Ecto neural progenitor cell (in vitro differentiated cells): ENCODE measurements at regions not wholly inside any gene's neighbourhood (a gene's known extent, or its start where the extent isn't known, plus 50 kb on each side); places are given as distances from the start of the nearest gene placed in this dataset.

Experiments used
- DNase-seq: peaks from one replicate; pipeline ENCODE4 v3.0.0-alpha.2; 2018; ENCODE audit warnings: low spot score

DNA sequence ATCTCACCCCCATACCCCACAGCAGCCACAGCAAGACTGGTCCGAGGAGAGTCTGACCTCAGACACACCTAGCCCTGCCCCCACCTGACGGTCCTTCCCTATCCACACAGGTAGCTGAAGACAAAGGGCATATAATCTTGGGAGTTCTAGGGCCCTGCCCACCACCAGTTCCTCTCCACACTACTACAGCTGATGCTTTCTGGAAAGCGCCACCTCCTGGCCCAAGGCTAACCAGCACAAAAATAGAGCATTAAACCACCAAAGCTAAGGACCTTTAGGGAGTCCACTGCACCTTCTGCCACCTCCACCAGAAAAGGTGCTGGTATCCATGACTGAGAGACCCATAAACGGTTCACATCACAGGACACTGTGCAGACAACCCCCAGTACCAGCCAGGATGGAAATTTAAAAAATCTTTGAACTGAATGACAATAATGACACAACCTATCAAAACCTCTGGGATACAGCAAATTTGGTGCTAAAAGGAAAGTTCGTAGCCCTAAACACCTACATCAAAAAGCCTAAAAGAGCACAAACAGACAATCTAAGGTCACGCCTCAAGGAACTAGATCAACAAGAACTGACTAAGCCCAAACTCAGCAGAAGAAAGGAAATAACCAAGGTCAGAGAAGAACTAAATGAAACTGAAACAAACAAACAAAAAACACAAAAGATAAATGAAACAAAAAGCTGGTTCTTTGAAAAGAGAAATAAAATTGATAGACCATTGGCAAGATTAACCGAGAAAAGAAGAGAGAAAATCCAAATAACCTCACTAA, 122.1 kb upstream of the TPRG1 start:
- DNase-seq: no peak

DNA sequence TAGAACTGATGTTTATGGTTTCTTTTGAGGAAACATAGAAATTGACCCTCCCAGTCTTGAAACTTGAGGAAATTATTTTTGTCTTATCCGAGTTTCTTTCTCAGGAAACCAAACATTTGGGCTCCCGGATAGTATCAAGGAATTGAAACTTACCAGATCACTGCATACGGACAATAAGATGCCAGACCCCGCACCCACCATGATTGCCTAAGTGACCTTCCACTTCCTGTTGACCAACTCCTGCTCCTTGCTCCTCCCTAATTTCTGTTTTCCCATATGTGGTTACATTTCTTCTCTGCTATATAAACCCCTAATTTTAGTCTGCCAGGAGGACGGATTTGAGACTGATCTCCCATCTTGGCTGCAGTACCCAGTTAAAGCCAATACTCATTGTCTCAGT, 118.4 kb upstream of the TPRG1 start:
- DNase-seq: no peak

GRCh38 chr3:189056646-189057335, 115.0 kb upstream of the TPRG1 start:
- no peak for DNase-seq

DNA sequence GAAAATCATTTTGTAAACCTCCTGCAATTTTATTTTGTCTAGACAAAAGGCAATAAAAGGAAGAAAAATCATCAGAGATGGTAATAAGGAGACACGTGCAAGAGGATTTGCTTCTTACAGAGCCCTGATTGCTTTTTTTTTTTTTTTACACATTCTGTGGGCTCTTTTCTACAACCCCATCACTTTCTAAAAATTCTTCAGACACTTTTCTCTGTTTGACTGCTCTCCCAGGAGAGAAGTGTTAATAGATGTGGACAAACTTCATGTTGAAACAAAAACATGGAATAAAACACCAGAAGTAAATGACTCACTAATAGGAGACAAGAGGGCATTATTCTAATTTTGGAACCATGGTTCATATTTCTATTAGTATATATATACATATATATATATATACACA, 114.4 kb upstream of the TPRG1 start:
- DNase-seq: no peak

- no peak for DNase-seq
Observed at GRCh38 chr3:189058071-189058470, 113.7 kb upstream of the TPRG1 start.

- no peak for DNase-seq
Observed at GRCh38 chr3:189070965-189071364, 100.8 kb upstream of the TPRG1 start.

- DNase-seq: no peak
Observed at GRCh38 chr3:189071446-189071845, 100.3 kb upstream of the TPRG1 start.

GRCh38 chr3:189076449-189076848, 95.3 kb upstream of the TPRG1 start:
- no peak for DNase-seq

- no peak for DNase-seq
Observed at GRCh38 chr3:189080745-189081144, 91.0 kb upstream of the TPRG1 start.

- no peak for DNase-seq
Observed at GRCh38 chr3:189082666-189083427, 88.9 kb upstream of the TPRG1 start.

DNA sequence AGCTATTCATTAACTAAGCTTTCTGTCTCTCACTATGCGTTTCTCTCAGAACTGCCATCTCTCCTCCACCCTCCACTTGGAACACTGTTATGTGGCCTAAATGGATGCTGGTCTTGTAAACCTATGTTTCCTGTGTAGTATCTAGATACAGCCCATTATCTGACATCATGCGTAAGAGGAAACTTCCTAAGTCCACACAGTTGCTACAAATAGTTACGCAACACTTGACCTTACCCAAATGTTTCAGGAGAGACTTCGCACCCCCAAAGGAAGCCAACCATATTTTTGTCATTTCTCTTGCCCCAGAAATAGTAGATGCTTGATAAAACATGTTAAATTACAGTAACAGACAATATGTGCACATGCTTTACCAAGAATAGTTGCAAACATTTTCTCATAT, 87.2 kb upstream of the TPRG1 start:
- no peak for DNase-seq

DNA sequence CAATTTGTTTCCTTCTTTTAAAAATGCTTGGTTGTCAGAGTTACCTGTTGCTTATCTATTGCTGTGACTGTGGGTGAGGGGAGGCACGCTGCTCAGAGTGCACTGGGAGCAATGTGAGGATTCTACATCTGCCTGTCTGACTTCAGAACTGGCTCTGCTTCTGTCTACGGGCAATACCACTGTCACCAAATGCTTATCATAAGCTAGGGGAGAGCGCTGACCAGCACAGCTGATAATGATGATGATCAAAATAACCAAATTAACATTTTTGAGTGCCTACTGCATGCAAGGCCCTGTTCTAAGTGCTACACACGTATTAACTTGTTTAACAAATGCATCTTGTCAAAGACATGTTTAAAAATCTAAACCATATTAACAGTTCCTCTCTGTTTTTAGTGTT, 79.2 kb upstream of the TPRG1 start:
- DNase-seq: no peak

- no peak for DNase-seq
Observed at GRCh38 chr3:189094539-189094938, 77.2 kb upstream of the TPRG1 start.

DNA sequence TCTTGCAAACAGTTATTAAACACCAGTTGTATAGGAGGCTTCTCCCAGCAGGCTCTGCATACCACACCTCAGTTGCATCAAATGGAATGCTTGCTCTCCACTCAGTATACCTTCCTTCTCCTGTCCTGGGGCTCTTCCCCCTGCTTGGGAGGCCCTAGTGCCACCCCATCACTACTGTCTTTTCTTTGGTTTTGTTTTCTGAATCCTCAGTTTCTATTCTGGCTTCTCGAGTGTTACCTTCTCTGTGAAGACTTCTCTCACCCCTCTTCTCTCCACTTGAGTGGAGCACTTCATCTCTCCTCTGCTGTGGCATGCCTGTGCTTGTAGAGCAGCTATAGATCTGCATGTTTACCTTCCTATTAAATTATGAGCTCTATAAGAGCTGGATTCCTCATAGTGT, 75.7 kb upstream of the TPRG1 start:
- DNase-seq: no peak

DNA sequence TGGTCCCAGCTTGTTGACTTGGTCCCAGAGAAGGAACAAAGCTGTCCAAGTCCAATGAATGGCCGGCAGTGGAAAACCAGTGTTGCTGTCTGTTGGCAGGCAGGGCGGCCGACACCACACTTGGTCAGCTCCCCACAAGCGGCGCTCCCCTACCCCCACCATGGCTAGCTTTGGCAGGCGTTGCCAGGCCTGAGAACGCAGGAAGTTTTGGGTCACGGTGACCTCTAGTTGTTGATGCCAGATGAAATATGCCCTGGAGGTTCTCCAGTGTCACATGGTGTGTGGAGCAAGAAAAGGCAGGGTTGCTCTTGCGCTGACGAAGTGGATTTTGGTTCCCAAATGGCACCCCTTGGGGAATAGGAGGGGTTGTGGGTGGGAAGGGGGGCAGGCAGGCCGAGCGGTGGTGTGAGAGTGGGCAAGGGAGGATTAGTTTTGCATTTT, 72.7 kb upstream of the TPRG1 start:
- no peak for DNase-seq

DNA sequence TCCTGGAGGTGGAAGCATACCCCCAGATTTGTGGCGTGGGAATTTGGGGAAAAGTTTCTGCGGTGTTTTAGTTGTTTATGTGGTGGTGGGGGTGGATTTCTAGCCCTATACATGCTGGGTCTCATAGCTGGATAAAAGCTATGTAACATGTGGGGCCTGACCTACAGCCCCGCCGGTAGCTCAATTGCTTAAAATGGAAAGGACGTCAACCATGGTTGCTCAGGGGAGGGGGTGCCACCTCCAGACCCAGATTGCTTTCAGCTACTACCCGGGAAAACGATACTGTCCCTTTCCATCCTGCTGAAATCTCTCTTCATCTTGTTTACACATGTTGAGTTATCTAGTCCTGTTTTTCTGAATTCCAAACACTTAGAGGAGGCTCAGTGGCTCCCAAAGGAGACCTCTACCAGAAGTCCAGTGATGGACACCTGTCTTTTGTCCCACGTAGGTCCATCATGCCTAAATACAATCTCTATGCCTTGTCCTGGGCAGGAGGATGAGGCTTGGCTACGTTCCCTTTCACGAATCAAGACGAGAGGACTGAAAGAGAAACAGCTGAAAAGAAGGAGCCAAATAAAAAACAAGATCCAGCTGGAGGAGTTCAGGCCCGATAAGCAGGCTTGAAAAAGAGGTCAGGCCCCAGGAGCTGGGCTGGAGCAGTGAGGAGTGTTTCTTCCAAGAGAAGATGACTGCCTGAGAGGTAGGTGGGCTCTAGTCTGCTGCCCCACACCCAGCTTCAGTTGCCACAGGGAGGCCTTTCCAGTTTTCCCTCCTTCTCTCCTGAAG, 72.1 kb upstream of the TPRG1 start:
- no peak for DNase-seq

- no peak for DNase-seq
Observed at GRCh38 chr3:189100866-189101265, 70.9 kb upstream of the TPRG1 start.

- no peak for DNase-seq
Observed at GRCh38 chr3:189101594-189101993, 70.2 kb upstream of the TPRG1 start.

- DNase-seq: no peak
Observed at GRCh38 chr3:189103208-189103607, 68.6 kb upstream of the TPRG1 start.

DNA sequence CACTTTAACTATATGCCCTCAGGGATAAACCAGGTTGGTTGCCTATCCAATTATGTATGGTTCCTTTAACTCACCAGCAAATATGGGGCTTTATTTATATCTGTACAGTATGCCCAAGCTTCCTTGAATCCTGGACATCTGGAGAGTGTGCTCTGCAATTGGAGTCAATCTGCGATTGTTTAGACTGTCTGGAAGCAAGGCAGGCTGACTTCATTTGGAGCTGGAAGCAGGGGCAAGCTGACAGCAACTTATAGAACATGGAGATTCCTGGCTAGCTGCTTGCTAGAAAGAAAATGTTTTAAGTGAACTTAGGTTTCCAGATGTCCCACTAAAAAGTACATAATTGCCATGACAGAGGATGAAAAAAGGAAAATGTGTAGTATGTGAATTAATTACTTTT, 63.7 kb upstream of the TPRG1 start:
- DNase-seq: no peak

DNA sequence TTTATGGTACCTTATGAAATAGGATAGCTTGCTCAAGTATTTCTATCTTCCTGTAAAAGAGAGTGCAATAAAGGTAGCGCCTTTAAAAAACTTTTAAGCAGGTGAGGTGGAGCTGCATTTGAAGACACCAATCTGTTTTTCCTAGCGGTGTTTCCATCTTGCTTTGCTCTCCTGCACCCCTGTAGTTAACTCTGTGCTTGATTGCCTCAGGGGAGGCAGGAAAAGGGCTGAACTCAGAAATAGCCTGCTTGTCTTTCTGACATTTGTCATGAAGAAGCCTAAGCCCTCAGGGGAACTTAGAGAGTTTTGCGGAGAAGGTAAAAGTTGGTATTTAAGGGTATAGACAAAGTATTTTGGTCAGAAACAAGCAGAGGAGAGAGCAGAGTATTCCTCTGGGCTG, 63.0 kb upstream of the TPRG1 start:
- DNase-seq: no peak

GRCh38 chr3:189109145-189109544, 62.6 kb upstream of the TPRG1 start:
- no peak for DNase-seq
